Esophagus squamous epithelium (tissue), 5 donors: ENCODE measurements at regions not wholly inside any gene's neighbourhood (a gene's known extent, or its start where the extent isn't known, plus 50 kb on each side); places are given as distances from the start of the nearest gene placed in this dataset.

Source experiments
- DNase-seq: peaks from one replicate; lab custom pipeline; 2025; lab: John Stamatoyannopoulos, UW
- H3K27ac ChIP-seq, 4 donors: fragments of 200-600 bp; sonication (generic); one replicate each; pipeline ENCODE4 v1.5.1; 2016 to 2019; ENCODE audit warnings: mild to moderate bottlenecking in 1 of 4
- H3K27me3 ChIP-seq, 4 donors: fragments of 200-600 bp; sonication (generic); 1 replicate in 3 of 4; 2 replicates in 1 of 4; pipeline versions ENCODE4 v1.5.1 to v1.6.0; 2017 to 2021; ENCODE audit warnings: antibody characterized with exemption in 1 of 4
- H3K36me3 ChIP-seq, 3 donors: fragments of 200-600 bp; sonication (generic); one replicate each; pipeline ENCODE4 v1.5.1; 2016 to 2019
- H3K4me1 ChIP-seq, 3 donors: fragments of 200-600 bp; sonication (generic); one replicate each; pipeline ENCODE4 v1.5.1; 2017 to 2019
- H3K4me3 ChIP-seq, 4 donors: fragments of 200-600 bp; sonication (generic); 1 replicate in 3 of 4; 2 replicates in 1 of 4; pipeline ENCODE4 v1.5.1; 2016 to 2019; ENCODE audit warnings: mild to moderate bottlenecking in 2 of 4, moderate library complexity in 1 of 4
- H3K9me3 ChIP-seq, 3 donors: fragments of 200-600 bp; sonication (generic); one replicate each; pipeline ENCODE4 v1.5.1; 2016 to 2019
- POLR2A ChIP-seq, 4 donors: fragments of 450-650 bp; IDR thresholded peaks; one replicate each; pipeline ENCODE4 v1.6.1; 2017; ENCODE audit warnings: antibody characterized with exemption in 4 of 4, mild to moderate bottlenecking in 4 of 4, moderate library complexity in 3 of 4
- WGBS, 2 donors: methylation state at CpG; one replicate each; pipeline ENCODE4 v1.1.5; 2018; 5-methylcytosine and 5-hydroxymethylcytosine counted together
- intact Hi-C: fragments of 100-400 bp; cut with DNase I; formaldehyde crosslinking; loops from one replicate; pipeline ENCODE4 v1.15.0; 2022
- TF ChIP-seq, protein P1 (sequence below), 6 experiments: fragments of 450-650 bp in 4 of 6; fragments of 200-600 bp in 2 of 6; sonication (generic) in 2 of 6; IDR thresholded peaks; one replicate each; pipeline ENCODE4 v1.5.1; 2016 to 2019; ENCODE audit warnings: antibody characterized with exemption in 6 of 6, mild to moderate bottlenecking in 4 of 6, moderate library complexity in 4 of 6
- donor health status: DM: yes; HTN: yes; CAD: no.

DNA sequence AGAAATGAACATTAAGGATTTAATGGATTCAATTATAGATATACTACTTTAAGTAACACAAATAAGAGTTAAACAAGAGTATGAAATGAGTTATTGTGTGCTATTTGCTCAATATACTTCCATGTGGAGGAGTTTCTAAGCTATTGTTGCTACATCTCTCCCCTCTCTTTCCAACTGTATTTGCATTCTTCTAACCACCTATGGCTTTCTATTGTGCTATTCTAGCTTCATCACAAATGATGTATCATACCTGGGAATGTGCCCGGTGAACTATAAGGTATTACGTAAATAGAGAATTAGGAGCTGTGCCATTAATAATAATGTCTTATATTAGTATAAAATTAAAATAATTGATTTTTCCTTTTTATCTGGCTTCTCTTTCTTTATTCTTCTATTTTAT lies 87.1 kb upstream of the PLEKHG7 start:
- Histone ChIP-seq H3K4me3 (no peak overlapping the region), H3K4me1 (no peaks in the 10 kb centered on the region), H3K27ac (no peak overlapping the region), H3K9me3 (no peaks in the 10 kb centered on the region), H3K27me3 (no peaks in the 10 kb centered on the region), H3K36me3 (no peaks in the 10 kb centered on the region)
- no peak for DNase-seq
- WGBS, 2 donors, result 50 to 70% methylated on average over 2 of the region's 2 CpGs
- TF ChIP-seq POLR2A (IDR thresholded peaks at IDR 0.05), result no peak
- TF ChIP-seq, protein P1, sequence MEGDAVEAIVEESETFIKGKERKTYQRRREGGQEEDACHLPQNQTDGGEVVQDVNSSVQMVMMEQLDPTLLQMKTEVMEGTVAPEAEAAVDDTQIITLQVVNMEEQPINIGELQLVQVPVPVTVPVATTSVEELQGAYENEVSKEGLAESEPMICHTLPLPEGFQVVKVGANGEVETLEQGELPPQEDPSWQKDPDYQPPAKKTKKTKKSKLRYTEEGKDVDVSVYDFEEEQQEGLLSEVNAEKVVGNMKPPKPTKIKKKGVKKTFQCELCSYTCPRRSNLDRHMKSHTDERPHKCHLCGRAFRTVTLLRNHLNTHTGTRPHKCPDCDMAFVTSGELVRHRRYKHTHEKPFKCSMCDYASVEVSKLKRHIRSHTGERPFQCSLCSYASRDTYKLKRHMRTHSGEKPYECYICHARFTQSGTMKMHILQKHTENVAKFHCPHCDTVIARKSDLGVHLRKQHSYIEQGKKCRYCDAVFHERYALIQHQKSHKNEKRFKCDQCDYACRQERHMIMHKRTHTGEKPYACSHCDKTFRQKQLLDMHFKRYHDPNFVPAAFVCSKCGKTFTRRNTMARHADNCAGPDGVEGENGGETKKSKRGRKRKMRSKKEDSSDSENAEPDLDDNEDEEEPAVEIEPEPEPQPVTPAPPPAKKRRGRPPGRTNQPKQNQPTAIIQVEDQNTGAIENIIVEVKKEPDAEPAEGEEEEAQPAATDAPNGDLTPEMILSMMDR (IDR thresholded peaks at IDR 0.05), result no peak
- intact Hi-C loops, result no loop called here

DNA sequence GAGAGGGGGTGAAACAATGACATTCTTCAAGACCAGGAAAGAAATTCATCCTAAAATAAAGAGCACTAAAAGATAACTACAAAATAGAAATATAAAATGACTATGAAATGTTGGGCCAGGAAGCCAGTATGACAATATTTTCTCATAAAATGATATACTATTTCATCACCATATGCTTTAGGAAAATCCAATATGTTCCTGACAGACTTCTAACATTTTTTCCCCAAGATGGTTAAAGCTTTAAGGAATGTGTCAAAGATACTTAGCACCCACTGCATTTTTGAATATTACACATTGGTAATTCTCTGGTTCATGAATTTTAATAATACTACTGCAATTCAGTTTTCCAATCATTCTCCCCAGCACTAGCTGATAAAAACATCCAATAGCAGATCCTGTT lies 87.7 kb upstream of the PLEKHG7 start:
- Histone ChIP-seq H3K4me1 (no peaks in the 10 kb centered on the region), H3K9me3 (no peaks in the 10 kb centered on the region), H3K27me3 (no peaks in the 10 kb centered on the region), H3K27ac (no peak overlapping the region), H3K36me3 (no peaks in the 10 kb centered on the region), H3K4me3 (no peak overlapping the region)
- no peak for TF ChIP-seq POLR2A (IDR thresholded peaks at IDR 0.05)
- TF ChIP-seq, protein P1 (IDR thresholded peaks at IDR 0.05), result no peak
- intact Hi-C loops, result no loop called here
- no peak for DNase-seq

DNA sequence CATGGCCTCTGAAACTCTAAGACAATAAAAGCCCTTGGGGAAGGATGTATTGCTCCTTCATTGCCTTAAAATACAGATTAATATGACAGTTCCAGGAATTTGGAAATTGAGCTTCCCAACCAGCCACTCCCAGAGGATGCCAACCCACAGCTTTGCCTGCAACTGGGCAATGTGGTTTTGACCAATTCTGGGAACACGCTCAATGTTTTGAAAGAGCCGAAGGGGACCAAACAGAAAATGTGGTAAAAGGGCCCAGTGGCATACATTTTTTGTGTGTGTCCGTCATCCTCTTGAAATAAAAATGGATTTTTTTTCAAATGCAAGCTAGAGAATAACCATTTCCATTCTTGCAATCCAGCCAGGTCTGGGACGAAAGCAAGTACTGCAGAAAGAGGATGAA lies 88.3 kb upstream of the PLEKHG7 start:
- no peaks in the 10 kb centered on the region for H3K27me3 ChIP-seq
- H3K4me1 ChIP-seq, result no peaks in the 10 kb centered on the region
- H3K4me3 ChIP-seq, result no peak overlapping the region
- H3K9me3 ChIP-seq, result no peaks in the 10 kb centered on the region
- no peak for TF ChIP-seq POLR2A (IDR thresholded peaks at IDR 0.05)
- TF ChIP-seq, protein P1 (IDR thresholded peaks at IDR 0.05), result no peak
- no peak for DNase-seq
- intact Hi-C loops, result no loop called here
- no peak overlapping the region for H3K27ac ChIP-seq
- no peaks in the 10 kb centered on the region for H3K36me3 ChIP-seq
- 93 to 95% methylated on average over 4 of the region's 4 CpGs for WGBS, 2 donors

DNA sequence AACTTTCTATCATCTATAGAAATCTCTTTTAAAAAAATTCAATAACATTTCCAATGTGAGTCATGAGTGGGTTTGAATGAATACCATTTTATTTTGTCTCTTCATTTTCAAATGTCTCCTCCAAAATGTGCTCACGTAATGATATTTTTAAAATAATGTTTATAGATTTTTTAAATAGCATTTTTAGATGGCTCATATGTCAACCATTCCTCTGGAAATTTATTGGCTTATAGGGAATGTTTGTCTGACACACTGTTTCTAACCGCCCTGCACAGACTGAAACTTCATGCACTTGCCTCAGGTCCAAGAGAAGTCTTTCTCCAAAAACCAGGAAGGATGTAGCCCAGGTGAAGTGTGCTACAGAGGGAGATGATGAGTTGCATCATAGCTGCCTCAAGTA lies 88.8 kb upstream of the PLEKHG7 start:
- WGBS, 2 donors, result 80 to 85% methylated on average over 2 of the region's 2 CpGs
- Histone ChIP-seq H3K36me3 (no peaks in the 10 kb centered on the region), H3K27me3 (no peaks in the 10 kb centered on the region), H3K4me3 (no peak overlapping the region), H3K4me1 (no peaks in the 10 kb centered on the region), H3K9me3 (no peaks in the 10 kb centered on the region), H3K27ac (no peak overlapping the region)
- intact Hi-C loops, result no loop called here
- DNase-seq, result no peak
- no peak for TF ChIP-seq POLR2A (IDR thresholded peaks at IDR 0.05)
- TF ChIP-seq, protein P1 (IDR thresholded peaks at IDR 0.05), result no peak

DNA sequence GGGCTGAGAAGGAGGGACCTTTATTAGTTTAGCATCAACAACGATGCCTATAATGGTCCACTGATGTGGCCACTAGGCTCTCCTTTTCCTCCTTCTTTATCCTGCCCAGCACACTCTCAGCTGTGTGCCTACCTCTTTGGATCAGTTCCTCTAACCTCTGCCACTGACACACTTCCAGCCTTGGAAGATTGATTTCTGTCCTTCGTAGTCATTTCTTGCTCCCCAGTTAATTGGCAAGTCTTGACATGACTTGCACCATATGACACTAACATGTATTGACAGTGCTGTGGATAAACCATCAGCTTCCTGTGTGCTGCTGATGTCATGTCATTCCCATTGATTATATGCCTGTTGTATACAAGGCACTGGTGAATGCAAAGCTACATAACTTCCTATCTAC lies 90.2 kb upstream of the PLEKHG7 start:
- Histone ChIP-seq H3K36me3 (no peaks in the 10 kb centered on the region), H3K4me1 (peaks cover 0 to 5% (median 0%) of the 10 kb centered on the region in 3 donors), H3K4me3 (no peak overlapping the region), H3K9me3 (no peaks in the 10 kb centered on the region), H3K27me3 (no peaks in the 10 kb centered on the region), H3K27ac (no peak overlapping the region)
- DNase-seq, result no peak
- WGBS, 2 donors, result 66 to 93% methylated on average over 2 of the region's 2 CpGs
- intact Hi-C loops, result no loop called here
- TF ChIP-seq, protein P1 (IDR thresholded peaks at IDR 0.05), result no peak
- no peak for TF ChIP-seq POLR2A (IDR thresholded peaks at IDR 0.05)
